Fibroblast of skin of left biceps (primary cell): ENCODE measurements at regions not wholly inside any gene's neighbourhood (a gene's known extent, or its start where the extent isn't known, plus 50 kb on each side); places are given as distances from the start of the nearest gene placed in this dataset.
"Not testable (repeated sequence)": the region's sequence is repeated elsewhere in the genome, so short reads cannot be mapped to it uniquely, and the experiment has no call there.

ENCODE experiments used
- DNase-seq, 2 experiments: peaks; one replicate each; pipeline ENCODE4 v3.0.0-alpha.2; 2013; ENCODE audit warnings: low read depth in 2 of 2

DNA sequence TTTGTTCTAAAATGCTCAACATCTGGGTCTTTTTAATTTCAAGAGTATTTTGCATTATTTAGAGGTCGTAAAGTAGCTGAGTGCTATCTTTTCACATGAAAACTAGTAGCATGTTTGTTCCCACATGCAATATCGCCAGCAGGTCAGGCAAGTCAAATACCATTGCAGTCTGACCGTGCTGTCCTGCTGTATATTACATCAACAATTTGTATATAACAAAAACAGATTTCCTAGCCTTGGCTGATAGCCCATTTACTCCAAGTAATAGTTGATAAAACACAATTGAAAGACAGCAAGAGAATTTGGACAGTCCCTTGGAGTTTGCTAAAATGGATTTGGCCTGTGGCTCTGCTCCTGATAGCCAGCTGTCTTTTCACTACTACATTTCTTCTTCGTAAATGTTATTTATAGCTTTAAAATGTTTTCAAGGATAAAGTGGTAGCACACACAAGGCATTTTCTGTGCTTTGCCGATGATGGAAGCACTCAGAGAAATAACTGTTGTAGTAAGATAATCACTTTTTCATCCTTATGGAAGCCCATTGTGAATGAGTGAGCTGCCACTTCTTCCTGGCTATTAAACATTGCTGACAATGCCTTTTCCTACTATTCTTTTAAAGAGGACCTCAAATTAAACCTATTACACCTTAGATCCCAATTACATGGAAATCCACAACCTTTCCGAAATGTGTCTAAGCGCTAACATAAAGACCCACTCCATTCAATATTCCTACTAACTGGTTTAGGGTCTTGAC, 992.1 kb downstream of the MAT2B start:
- no peak for DNase-seq

DNA sequence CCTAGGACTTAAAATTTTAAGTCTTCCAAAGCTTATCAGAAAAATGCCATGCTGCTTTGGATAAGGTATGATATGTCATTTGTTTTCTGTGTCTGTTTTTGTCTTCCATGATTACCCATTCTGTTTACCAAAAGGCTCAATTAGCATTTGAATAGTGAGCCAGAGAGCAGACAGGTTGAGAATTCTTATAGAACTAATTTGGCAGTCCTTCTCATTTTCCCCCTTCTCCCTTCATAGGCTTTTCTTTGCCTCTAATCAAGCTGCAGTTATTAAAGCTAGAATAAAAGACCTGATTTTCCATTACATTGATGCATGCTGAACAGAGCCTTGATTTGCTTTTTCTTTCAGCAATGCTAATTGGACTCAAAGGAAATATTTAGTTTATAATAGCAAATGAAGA, 993.0 kb downstream of the MAT2B start:
- no peak for DNase-seq

DNA sequence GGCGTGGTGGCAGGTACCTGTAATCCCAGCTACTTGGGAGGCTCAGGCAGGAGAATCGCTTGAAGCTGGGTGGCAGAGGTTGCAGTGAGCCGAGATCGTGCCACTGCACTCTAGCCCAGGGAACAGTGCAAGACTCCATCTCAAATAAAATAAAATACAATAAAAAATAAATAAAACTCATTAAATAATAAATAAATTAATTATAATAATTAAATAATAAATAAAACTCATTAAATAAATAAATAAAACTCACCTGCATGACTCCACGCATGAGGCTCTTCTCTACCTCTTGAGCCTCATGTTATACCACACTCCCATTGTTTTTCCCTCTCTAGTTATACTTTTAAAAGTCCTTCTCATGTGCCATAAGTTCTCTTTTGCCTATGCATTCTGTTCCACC, 995.4 kb downstream of the MAT2B start:
- DNase-seq, result no peak

DNA sequence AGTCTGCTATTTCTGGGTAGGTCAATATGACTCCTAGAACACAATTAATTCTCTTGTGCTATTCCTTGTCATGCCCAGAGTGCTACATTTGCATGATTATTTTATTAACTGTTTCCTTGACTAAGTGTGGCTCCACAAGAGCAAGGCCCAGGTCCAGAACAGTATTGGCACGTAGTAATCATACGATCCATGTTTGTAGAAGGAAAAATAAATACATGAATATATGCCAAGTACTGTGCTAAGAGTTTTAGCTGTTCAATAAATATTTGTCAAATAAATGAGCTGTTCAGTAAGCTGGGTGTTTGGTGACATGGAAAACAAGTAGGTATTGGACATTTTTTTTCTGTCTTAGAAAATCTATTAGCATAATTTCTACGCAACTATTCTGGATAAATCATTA, 995.9 kb downstream of the MAT2B start:
- no peak for DNase-seq

DNA sequence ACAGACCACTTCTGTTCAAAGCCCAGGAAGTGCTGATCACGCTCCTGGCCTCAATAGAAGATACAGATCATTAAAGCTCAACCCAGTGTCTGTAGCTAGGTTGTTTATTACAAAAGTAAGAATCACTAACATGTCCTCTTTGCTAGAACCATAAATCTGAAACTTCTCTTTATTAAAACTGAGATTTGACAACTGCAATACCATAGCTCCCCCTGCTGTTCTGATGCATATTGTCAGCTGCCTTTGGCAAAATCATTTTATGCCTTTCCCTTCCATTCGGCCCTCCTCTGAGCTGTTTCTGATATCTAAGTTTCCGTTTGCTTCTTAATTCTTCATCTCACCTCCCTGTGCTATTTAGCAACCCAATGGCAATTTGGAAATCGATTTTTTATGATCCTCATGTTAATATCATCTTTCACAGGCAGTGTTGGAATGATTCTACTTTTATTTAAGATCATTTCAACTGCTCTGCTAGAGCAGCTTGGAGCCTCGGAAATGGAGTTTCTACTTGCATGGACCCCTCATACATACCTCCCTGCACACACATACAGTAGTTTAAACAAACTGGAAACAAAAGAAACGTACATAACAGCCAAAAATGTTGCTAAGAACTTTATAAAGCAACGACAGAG, 998.8 kb downstream of the MAT2B start:
- peak; percentile 22 to 33 for DNase-seq

DNA sequence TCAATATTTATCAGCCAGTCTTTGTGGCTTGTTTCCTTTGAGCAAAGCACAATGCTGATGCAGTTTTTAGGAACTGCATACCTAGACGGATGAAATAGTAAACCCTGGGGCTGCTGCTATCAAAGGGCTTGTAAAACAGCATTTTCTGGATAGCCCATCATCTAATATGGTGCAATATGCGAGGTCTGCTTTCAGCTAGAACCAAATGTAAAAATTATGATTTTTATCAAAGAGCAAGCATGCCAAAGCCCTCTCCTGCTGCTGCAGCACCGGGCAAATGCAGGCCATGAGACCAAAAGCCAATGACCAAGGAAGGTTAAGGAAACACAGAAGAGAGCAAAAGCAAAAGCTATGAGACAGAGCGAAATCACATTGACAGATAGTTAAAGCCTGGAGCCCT, 1000.4 kb downstream of the MAT2B start:
- DNase-seq, result no peak

DNA sequence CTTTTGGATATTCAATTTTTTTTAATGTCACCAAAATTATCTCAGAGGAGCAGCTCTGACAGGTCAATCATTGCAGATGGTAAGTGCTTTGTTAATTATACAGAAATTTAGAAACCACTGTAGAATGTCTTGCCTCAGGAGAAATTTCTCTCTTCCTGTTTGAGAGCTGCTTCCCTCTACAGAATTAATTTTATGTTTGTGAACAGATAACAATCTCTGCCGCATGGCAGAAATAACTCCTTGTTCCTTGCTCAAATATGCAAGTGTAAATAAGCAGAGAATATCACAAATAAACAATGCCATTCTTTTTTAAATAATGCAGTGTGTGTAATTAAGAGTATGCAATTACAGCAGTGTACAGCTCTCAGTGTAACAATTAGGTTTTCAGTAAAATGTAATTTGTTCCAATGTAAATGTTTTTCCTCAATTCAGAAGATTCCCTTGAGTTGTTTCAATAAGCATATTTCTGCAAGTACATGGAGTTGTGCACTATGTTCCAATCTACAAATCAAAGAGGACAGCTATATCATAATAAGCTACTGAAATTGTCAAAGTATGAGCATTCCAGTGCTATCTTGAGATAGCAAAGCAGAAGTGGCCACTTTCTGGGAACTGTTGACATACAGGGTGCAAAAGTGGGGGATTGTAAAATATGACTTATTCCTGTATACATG, 1012.8 kb downstream of the MAT2B start:
- no peak for DNase-seq

DNA sequence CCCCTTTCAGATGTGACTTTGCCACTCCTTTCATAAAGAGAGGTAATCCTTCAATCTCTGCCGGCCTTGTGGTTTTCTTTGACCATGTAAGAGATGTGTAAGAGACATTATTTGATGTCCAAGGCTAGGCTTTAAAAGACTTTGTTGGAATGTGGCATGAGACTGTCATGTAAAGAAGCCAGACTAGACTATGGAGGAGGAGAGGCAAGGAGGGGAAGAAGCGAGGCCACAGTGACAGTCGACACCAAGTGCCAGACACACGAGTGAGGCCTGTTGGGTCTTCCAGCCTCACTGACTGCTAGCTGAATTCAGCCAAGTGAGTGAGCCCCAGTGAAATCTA, 1013.3 kb downstream of the MAT2B start:
- DNase-seq, result no peak

DNA sequence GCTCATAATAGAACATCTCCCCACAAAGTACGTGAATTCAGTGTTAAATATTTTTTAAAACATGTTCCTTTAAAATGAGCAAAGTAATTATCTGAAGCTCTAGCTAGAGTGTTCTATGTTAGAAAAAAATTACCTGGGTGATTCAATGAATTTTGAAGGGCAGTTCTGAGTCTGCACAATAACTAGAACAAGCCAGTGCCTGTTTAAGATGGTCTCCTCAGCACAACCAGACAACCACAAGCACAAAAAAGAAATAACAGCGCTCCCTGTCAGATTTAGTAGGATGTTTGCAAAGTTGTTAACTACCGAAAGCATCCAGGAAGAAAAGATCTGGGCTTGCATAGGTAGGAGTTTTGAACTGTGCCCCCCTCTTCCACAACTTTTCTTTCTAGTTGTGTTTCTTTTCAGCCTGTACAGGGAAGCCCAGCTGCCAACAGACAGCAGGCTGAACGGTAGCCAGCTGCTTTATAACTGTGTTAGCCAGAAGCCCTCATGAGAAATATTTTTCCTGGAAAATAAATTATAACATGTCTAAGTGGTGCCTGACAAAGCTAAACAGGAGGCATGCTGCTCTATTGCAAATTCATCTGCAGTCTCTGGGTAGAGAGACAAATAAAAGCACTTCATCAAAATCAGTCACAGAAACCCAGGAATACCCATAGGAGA, 1026.9 kb downstream of the MAT2B start:
- DNase-seq, result no peak

DNA sequence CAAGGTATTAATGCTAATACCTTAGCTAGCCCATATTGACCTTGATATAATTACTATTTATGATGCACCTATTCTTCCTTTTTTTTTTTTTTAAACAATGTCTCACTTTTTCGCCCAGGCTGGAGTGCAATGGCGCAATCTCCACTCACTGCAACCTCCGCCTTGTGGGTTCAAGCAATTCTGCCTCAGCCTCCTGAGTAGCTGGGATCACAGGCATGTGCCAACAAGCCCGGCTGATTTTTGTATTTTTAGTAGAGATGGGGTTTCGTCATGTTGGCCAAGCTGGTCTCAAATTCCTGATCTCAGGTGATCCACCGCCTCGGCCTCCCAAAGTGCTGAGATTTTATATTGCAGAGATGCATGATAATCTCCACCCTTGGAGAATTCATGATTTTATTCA, 1028.0 kb downstream of the MAT2B start:
- DNase-seq, result not testable (repeated sequence)

DNA sequence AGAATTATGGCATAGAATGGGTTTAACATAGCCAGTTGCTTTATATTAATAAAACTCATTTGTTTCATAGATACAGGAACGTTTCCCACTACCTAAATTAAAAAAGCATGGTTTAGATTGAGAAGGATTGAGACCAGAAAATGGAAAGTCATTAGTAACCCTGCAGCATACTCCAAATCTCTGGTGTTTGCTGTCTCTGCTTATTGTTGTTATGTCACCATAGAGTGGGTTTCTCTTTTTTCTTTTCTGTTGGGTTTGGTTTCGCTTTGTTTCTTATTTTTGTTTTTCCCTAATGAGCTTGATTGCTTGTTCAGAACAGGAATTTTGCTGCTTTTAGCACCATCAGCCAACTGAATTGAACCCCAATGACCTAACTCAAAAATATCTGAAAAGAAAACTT, 1034.8 kb downstream of the MAT2B start:
- no peak for DNase-seq

DNA sequence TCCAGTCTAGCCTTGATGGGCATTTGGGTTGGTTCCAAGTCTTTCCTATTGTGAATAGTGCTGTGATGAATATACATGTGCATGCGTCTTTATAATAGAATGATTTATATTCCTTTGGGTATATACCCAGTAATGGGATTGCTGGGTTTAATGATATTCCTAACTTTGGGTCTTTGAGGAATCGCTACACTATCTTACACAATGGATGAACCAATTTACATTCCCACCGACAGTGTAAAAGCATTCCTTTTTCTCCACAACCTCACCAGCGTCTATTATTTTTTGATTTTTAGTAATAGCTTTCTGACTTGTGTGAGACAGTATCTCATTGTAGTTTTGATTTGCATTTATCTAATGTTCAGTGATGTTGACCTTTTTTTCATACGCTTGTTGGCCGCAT, 1040.1 kb downstream of the MAT2B start:
- DNase-seq, result no peak

DNA sequence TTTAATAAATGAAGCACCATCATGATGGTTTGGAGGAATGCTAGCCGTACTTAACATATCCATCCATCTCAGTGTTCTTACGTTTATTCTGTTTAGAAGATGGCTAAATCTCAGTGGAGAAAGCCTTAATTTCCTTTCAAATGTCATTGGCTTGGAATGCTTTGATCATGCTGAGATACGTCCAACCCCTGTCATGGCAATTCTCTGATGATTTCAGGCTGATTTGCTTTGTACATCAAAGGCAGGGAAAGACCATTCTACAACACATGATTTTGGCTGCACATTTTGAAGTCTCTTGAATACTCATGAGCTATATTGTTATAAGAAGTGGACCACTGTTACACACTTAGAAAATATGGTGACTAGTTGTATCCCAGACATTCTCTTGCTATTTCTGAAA, 1048.4 kb downstream of the MAT2B start:
- no peak for DNase-seq

DNA sequence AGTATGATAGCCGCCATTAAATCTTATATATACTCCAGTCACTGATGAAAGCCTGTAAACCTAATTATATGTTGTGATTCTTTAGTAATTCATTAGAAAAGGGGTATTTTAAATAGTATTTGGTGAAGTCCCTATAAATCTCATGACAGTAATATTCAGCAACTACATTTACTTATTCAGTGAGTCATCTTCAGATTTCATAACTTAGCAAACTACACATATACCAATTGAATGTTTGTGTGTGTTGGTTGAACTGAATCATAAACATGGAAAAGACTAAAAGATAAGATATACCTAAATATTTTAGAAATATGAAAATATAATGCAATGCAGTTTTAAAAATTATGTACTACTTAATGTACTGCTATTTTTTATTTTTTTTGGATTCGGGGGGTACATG, 1050.4 kb downstream of the MAT2B start:
- no peak for DNase-seq

DNA sequence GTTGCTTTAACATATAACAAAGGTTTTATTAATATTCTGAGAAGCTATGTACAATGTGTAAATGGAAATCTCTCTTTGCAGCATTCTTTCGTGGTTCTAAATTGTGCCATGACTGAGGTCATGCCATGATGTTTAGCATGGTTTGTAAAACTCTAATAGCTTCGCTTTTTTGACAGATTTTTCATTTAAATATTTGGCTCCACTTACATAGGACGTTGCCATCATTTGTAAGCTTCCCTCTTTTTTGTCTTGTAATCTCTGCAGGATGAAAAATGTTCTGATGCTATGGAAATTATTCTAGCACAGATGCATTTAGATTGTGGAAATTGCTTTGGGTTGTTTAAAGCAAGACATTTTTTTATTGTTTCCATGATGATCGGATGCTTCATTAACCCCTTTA, 1054.8 kb downstream of the MAT2B start:
- DNase-seq, result no peak

DNA sequence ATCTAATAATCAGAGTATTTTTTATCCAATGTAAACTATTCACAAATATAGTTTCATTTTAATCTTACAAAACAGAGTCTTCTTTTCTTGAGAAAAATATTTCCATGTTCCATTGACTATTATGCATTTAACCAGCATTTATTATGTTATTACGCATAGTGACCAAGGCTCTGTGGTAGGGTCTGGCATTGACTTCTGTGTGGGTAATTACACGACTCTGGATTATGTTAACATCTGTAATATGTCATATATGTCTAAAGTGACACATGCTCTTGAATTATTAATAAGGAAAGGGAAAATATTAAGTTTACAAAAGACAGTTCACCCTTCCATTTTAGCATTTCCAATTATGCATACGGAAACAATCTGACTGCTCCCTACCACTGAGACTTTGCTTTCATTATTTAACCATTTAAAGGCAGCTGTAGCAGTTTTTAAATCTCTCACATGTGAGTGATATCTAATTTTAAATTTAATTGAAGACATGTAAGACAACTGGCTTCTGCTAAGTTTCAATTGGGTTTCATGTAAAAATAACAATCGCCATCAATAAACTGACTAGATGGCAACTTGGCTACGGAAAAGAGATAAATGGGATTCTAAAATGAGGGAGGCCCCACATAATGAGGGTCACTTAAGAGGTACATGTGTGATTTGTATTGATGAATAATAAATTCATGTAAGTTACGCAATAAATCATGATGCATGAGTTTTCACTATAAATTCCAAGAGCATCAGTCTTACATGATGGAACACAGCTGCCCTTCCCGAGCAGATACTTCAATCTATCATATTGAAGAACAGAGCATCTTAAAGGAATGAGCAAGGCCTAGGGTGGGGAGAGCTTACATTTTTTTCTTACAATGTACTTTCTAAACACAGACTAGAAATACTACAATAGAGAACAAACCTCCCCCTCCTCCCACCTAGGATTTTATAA, 1056.8 kb downstream of the MAT2B start:
- peak; percentile 36 to 57 for DNase-seq

DNA sequence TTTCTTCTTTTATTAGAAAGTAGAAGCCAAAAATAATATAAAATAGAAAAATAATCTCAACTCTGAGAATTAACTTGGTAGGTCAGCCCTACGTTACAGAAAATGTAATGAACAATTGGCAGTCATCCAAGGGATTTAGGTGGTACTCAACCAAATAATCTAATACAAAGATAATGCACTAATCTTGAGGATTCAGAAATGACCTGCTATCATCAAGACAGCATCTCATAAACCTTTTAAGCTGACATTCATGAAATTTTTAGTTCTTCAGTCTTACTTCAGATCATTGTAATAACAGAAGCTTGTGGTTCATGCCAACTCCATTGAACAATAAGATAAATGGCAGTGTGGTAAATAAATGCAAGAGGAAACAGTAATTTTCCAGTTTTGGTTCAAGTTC, 1058.0 kb downstream of the MAT2B start:
- DNase-seq, result no peak

DNA sequence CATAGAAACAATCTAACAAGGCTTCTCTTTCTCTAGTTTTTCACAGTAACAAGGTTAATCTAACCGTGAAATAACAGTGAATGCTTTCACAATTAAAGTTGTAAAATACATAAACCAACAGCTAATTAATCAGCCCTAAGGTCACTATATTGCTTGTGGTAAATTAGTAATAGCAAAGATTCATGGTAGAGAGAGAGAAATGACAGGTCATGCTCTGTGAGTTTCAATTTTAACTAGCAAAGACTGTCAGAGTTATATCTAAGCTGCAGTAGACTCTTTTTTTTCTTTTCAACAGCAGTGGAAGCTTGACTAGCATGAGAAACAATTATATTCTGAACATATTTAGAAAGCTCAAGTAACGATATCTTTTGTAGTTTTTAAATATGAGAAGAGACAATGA, 1068.0 kb downstream of the MAT2B start:
- DNase-seq, result no peak

DNA sequence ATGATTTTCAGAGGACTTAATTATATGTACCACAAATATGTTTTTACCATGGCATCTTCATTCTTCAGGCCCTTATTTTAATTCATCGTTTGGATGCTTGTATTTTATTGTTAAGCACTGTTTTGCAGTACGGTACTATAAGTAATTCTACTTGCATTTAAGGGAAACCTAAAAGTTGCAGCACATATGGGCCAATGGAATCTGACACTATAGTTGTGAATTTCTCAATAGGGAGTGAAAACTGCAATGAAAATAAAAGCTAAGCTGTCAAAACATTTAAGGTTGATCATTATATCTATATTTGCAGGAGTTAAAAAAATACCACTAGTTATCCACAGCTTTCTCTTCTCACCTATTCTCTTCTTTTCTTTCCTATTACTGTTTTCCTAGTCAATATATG, 1071.8 kb downstream of the MAT2B start:
- DNase-seq, result no peak

DNA sequence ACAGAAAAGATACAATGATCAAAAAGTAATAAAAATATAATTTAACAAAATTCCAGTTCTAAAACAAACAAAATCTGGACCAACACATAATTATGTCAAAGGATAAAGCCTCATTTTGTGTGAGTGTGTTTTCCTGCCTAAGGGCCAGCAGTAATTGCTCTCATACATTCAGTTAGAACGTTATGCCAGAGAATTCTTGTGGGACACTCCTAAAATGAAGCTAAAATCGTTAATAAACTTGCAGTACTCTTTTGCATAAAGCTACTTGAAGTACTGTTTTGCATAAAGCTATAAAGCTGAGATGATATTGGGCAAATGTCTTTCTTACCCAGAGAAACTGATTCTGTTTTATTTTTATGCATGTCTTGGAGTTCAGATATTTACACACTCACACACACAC, 1072.3 kb downstream of the MAT2B start:
- DNase-seq, result no peak

DNA sequence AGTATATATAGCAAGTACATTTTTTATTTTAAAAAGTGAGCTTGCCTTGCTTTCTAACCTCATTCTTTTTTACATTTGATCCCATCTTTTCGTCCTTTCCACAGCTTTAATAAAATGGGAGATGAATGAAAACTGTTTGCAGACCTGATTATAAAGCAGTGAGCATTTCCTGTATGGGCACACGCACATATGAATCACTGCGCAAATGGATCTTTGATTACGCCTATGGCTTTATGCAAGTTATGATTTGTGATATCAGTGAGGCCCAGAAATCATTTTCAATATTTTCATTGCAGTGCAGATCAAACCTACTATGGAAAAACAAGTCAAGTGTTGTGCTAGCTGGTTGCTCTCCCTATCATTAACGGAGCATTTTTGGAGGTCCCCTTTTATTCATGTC, 1073.0 kb downstream of the MAT2B start:
- no peak for DNase-seq

DNA sequence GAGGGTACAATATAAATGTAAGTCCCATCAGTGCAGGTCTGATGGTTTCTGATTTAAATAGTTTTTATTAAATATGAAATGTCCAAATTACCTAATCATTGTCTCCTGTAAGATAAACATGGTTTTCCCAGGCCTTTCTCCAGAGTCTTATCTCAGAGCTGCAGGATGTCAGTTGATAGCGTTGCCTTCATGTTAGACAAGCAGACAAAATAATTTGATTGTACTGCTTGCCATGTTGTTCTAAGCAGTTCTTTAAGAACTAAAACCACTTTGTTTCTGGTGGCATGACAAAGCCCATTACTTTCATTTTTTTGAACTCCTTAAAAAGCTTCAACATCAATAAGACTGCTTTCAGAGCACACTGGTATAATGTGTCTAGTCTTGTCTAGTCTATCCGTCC, 1073.5 kb downstream of the MAT2B start:
- DNase-seq, result no peak
